Left ventricle myocardium inferior (tissue), 1 donor: ENCODE measurements at regions not wholly inside any gene's neighbourhood (a gene's known extent, or its start where the extent isn't known, plus 50 kb on each side); places are given as distances from the start of the nearest gene placed in this dataset.

Experiments used
- DNase-seq: peaks from one replicate; pipeline ENCODE4 v3.0.0-alpha.2; 2020
- H3K27ac ChIP-seq: fragments of 200-600 bp; replicated peaks from 2 replicates; pipeline ENCODE4 v1.8.0; 2021
- H3K27me3 ChIP-seq: fragments of 200-600 bp; 2 replicates; pipeline ENCODE4 v1.8.0; 2021; ENCODE audit warnings: low read depth
- H3K36me3 ChIP-seq: fragments of 200-600 bp; 2 replicates; pipeline ENCODE4 v1.8.0; 2021
- H3K4me1 ChIP-seq: fragments of 200-600 bp; 2 replicates; pipeline ENCODE4 v1.8.0; 2021
- H3K4me3 ChIP-seq: fragments of 200-600 bp; 2 replicates; pipeline ENCODE4 v1.8.0; 2021; ENCODE audit warnings: mild to moderate bottlenecking, moderate library complexity
- H3K9me3 ChIP-seq: fragments of 200-600 bp; replicated peaks from 2 replicates; pipeline ENCODE4 v1.8.0; 2021
- CTCF ChIP-seq: fragments of 200-600 bp; IDR thresholded peaks from 2 replicates; pipeline ENCODE4 v1.8.0; 2021; ENCODE audit warnings: antibody characterized with exemption, mild to moderate bottlenecking, borderline replicate concordance
- intact Hi-C: fragments of 100-400 bp; cut with micrococcal nuclease; formaldehyde crosslinking; loops from one replicate; pipeline ENCODE4 v1.11.0; 2022
- donor health status: DM: no; HTN: yes; CAD: no; lungs with severe emphysema.

DNA sequence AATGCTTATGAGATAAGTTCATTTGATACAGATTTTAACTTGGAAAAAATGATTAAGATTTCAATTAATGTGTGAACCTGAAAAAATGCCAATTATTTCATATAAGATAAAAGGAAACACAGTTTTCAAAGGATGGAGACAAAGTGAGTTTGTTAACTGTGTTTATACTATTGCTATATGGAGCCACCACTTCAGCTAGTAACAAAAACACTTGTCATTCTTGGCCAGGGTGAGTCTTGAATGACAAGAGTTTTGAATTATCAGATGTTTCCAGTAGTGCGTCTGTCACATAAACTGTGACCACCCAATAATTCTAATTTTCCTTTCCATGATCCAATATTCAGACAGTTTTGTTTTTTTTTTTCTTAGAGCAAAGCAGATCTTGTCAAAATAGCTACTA, 78.0 kb upstream of the GADL1 start:
- Histone ChIP-seq H3K4me3 (no peak overlapping the region), H3K36me3 (no peaks in the 10 kb centered on the region), H3K27me3 (no peaks in the 10 kb centered on the region), H3K4me1 (no peaks in the 10 kb centered on the region), H3K27ac (no peak overlapping the region), H3K9me3 (no peaks in the 10 kb centered on the region)
- TF ChIP-seq CTCF: no peak
- no peak for DNase-seq
- intact Hi-C loops: no loop called here

- H3K27ac ChIP-seq: no peak overlapping the region
- DNase-seq: no peak
- H3K36me3 ChIP-seq: no peaks in the 10 kb centered on the region
- intact Hi-C loops: no loop called here
- no peaks in the 10 kb centered on the region for H3K4me1 ChIP-seq
- TF ChIP-seq CTCF: no peak
- H3K9me3 ChIP-seq: no peaks in the 10 kb centered on the region
- no peak overlapping the region for H3K4me3 ChIP-seq
- H3K27me3 ChIP-seq: no peaks in the 10 kb centered on the region
Observed at GRCh38 chr3:30974071-30974470, 79.6 kb upstream of the GADL1 start.

DNA sequence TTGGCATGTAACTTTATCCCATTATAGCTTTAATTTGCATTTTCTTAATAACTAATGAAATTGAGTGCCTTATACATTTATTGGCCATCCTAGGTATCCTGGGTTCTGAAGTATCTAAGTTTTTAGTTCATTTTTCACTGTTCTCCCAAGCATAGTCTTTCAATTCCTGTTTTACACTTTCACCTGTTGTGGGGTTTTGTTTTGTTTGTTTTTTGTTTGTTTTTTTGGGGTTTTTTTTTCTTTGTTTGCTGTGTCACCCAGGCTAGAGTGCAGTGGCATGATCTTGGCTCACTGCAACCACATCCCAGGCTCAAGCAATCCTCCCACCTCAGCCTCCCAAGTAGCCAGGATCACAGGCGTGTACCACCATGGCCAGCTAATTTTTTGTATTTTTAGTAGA, 83.1 kb upstream of the GADL1 start:
- Histone ChIP-seq H3K27me3 (no peaks in the 10 kb centered on the region), H3K36me3 (no peaks in the 10 kb centered on the region), H3K27ac (no peak overlapping the region), H3K4me3 (no peak overlapping the region), H3K9me3 (no peaks in the 10 kb centered on the region), H3K4me1 (no peaks in the 10 kb centered on the region)
- intact Hi-C loops: no loop called here
- DNase-seq: no peak
- TF ChIP-seq CTCF: no peak

GRCh38 chr3:30980993-30981392, 86.5 kb upstream of the GADL1 start:
- H3K27ac ChIP-seq: no peak overlapping the region
- H3K36me3 ChIP-seq: no peaks in the 10 kb centered on the region
- intact Hi-C loops: no loop called here
- DNase-seq: no peak
- no peaks in the 10 kb centered on the region for H3K9me3 ChIP-seq
- no peak overlapping the region for H3K4me3 ChIP-seq
- peaks cover 9% of the 10 kb centered on the region for H3K4me1 ChIP-seq
- TF ChIP-seq CTCF: no peak
- no peaks in the 10 kb centered on the region for H3K27me3 ChIP-seq

GRCh38 chr3:30982416-30983075, 88.1 kb upstream of the GADL1 start:
- Histone ChIP-seq H3K9me3 (no peaks in the 10 kb centered on the region), H3K4me3 (no peak overlapping the region), H3K4me1 (peaks cover 9% of the 10 kb centered on the region), H3K27me3 (no peaks in the 10 kb centered on the region), H3K27ac (no peak overlapping the region), H3K36me3 (no peaks in the 10 kb centered on the region)
- intact Hi-C loops: no loop called here
- no peak for TF ChIP-seq CTCF
- no peak for DNase-seq
